Hematopoietic multipotent progenitor cell treated with erythropoietin and hydrocortisone succinate and interleukin-3 and kit ligand, for 17 days (in vitro differentiated cells): ENCODE measurements at regions not wholly inside any gene's neighbourhood (a gene's known extent, or its start where the extent isn't known, plus 50 kb on each side); places are given as distances from the start of the nearest gene placed in this dataset.

ENCODE experiments used
- DNase-seq: peaks from one replicate; pipeline ENCODE4 v3.0.0-alpha.2; 2015; ENCODE audit warnings: low spot score

GRCh38 chr17:79366988-79367571 is 243.8 kb downstream of the RBFOX3 start:
- no peak for DNase-seq

DNA sequence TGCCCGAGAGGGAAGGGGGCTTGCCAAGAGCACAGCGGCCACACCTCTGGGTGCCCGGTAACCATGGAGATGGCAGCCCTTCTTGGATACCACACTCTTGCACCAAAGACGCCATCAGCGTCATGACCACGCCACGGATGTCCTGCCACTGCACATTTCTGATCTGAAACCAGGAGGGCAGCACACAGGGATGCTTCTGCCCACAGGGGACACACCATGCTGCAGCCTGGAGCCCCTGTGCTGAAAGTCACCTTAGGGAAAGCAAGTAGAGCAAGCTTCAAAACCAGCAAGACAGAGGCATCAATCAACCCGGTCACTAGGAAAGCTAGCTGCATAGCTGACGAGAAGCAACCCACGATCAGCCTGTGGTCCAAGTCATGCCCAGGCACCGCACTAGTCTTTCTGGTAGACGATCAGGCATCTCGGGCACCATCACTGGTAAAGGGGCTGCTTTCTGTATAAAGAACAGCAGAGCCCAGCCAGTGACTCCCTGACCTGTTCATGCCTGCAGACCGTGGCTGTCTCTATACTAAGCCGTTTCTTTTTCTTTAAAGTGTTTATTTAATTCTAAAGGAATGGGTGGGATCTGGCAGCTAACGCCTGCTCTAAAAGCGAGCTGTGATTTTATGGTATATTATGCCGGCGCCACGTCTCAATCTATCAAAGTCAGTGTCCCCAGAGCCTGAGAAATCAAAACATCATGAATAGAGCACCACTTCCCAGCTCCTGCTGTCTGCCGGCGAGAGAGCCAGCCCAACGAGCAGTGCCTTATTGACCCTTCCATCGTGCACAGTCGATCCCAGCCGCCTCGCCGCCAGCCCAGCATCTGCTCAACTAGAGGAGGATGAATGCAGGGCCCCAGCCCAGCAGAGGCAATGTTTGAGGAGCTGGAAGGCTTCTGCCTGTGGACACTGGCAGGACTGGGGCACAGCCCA is 244.7 kb downstream of the RBFOX3 start:
- DNase-seq = no peak

- DNase-seq = no peak
These were observed 245.5 kb downstream of the RBFOX3 start for GRCh38 chr17:79365351-79365750.

DNA sequence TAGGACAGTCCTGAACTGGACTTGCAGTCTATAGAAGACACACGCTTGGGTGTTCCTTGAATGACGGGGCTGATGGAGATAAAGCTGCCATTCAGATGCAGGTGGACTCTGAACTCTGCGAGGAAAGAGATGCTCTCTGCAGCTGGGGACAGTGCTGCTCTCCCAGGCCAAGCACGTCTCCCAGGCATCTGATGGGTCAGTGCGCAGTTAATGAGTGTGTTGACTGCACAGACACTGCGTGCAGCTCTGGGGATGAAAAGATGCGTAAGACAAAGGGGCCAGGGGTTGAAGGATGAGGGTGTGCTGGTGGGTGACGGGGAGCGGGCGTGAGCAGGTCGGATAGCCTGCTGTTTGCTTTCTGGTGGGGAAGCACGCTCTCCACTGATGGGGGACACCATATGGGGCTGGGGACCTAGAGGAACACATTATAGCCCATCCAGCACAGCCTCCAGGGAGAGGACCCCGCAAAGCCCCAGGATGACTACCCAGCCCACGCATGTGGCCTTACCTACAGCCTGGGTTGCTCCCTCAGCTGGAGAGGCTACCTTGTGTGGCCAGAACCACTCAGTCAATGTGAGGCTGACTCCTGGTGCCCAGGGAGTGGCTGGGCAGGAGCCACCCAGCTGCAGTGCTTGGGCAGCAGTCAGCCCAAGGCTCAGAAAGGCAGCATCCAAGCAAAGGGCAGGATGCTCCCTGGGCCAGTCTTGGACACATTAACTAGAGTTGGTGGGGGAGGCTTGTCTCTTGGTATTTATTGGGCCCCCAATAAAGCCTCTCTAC is 246.3 kb downstream of the RBFOX3 start:
- DNase-seq = no peak

DNA sequence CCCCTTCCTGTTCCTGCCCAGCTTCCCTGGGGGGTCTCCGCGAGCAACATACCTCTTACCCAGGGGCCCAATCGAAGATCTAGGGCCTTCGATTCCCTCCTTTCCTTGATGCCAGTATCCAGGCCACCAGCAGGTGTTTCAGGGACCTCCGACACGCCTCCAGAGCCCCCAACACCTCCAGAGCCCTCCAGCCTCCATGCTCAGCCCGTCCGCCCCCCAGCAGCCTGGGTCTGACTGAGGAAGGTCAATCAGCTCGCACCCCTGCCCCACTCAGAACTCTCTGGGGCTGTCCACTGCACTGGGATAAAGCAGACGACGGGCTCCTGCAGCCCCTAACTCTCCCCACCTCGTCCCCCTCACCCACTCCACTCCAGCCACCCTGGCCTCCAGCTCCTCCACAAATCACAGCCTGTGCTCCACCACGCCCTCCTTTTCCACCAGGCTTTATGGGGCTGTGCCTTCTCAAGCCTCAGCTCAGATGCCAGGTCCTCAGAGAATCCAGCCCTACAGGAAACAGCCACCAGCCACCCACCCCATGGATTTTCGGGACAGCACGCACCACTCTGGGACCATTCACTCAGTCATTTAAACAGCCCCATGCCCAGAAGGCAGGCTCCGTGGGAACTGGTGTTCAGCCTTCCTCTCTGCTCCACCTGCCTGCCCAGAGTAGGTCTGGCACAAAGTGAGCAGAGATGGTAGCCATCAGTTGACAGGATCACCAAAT is 247.1 kb downstream of the RBFOX3 start:
- no peak for DNase-seq

GRCh38 chr17:79362772-79363305 is 248.0 kb downstream of the RBFOX3 start:
- no peak for DNase-seq

DNA sequence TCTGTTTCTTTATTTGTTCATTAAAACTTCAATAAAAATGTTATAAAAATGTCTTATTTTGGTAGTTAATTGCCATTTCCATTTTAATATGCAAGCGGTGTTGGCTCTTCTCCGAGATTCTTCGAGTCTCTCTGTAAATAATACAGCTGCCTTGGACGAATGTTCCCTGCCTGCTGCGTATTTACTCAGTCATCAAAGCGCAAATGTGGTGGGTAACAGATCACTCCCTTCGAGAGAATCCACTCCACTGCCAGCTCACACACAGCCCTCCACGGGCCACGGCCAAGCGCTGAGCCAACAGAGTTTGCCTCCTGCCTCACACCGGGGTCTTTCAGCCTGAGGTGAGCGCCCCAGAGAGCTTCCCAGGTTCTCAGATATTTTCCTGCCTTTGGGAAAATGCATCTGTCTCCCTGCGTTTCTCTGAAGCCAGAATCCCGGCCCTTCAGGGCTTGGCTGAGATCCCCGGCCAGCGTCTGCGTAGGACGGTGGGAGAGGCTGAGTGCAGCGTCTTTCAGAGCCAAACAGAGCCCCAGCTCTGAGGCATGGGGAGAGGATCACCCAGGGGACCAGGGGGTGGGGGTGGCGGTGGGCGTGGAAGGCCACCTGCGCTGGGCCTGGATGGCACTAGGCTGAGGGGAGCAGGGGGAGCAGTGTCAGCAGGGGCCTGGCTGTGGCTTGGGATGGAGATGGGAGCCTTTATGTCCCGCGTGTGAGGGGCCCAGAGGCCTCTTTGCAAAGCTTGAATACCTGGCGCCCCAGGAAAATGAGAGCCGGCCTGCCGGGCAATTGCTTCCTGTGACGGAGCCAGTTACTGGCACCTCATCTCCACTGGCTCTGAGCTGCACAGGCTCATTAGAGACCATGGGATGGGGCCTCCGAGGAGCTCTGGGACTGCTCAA is 248.7 kb downstream of the RBFOX3 start:
- no peak for DNase-seq

DNA sequence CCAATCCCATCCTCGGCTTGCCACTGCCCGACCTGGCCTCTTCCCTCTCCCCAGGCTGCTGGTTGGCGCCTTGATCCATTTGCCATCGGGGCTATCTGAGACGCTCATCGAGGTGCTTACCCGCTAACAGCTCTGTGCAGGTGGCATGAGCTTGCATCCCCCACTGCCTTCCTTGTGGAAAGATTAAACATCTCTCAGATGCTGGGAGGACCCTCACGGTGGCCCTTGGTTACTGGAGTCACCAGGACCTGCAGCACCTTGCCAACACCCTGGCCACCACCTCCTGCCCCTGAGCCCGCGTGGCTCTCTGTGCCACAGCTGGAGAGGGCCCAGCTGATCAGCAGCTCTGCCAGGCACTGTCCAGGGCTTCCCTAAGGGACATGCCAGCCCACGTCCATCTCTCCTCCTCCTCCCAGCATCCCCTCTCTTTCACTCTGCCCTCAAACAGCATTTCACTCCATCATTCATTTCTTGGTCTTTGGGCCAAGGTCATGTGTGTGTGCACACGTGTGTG is 249.6 kb downstream of the RBFOX3 start:
- no peak for DNase-seq

- no peak for DNase-seq
These were observed 250.7 kb downstream of the RBFOX3 start for GRCh38 chr17:79360196-79360595.

- no peak for DNase-seq
These were observed 253.9 kb downstream of the RBFOX3 start for GRCh38 chr17:79356839-79357447.

GRCh38 chr17:79355165-79355564 is 255.7 kb downstream of the RBFOX3 start:
- no peak for DNase-seq

DNA sequence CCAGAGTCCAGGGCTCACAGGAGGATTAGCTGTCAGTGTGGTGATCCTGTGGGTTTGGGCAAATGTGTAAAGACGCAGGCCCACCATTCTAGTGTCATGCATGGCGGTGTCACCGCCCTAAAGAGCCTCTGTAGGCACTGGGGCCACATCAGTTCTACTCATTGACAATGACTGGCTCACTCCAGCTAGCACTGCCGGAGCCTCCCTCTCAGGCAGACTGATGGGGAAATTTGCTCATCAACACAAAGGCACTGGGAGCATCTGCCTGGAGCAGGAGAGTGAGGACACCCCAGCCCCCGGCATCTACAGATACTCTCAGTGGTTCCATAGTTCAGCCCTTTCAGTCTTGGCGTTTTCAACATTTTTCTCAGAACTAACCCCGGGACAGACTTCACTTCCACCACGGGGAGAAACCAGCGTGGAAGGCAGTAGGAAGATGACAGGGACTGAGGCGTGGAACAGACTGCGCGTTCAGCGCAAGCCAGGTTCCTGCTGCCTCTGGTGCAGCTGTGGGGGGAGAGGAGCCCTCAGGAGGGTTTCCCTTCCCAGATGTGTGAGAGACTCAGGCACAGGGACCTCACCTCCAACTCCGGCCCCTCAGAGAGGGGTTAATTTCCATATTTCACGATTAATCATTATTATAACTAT is 256.6 kb downstream of the RBFOX3 start:
- no peak for DNase-seq

DNA sequence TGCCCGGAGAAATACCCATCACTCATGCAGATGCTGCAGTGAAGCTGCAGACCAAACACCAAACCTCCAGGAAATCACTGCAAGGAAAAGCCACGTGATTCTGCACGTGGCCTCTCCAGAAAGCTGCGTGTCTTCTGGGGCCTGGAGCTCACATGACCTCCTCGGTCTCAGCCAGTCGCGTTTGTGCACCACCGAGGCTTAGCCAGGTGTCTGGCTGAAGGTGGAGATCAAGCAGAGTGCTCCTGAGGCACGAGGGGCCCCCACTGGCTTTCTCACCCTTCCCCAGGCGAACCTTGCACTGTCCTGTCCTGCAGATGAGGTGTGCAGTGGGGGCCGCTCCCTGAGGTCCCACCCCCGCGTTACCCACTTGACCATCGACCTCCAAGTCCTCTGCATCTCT is 257.3 kb downstream of the RBFOX3 start:
- DNase-seq = no peak

DNA sequence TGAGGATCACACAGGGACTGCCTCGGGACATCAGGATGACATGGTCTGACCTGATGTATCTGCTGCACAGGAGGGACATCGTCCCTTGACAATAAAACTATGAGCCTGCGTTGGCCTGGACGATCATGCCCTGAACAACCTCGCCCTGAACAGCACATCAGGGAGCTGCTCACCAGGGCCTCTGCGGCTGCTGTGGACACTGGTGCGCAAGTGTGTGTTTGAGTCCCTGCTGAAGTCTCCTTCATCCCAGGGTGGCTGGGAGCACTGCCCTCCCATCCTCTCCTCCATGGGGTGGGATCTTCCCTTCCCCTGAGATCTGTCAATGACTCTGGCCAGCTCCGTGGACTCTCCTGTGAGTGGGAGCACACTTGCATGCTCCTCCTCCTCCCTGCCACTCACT is 257.8 kb downstream of the RBFOX3 start:
- no peak for DNase-seq

DNA sequence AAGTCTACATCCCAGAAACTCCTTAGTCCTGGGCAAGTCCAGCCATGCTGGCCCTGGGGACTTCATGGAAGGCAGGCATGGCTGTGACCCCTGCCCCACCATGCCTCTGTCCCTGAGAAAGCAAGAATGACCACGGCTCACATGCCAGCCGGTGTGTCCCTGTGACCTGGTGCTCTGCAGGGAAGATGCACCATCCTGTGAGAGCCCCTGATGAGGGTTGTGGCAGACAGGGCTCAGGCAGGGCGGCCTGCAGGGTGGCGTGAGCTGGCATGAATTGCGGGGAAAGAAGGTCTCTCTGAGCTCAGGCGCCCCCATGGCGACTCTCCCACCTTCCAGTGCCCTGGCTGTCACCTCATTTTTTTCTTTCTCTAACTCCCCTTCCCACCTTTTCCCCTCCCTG is 260.3 kb downstream of the RBFOX3 start:
- DNase-seq = no peak

DNA sequence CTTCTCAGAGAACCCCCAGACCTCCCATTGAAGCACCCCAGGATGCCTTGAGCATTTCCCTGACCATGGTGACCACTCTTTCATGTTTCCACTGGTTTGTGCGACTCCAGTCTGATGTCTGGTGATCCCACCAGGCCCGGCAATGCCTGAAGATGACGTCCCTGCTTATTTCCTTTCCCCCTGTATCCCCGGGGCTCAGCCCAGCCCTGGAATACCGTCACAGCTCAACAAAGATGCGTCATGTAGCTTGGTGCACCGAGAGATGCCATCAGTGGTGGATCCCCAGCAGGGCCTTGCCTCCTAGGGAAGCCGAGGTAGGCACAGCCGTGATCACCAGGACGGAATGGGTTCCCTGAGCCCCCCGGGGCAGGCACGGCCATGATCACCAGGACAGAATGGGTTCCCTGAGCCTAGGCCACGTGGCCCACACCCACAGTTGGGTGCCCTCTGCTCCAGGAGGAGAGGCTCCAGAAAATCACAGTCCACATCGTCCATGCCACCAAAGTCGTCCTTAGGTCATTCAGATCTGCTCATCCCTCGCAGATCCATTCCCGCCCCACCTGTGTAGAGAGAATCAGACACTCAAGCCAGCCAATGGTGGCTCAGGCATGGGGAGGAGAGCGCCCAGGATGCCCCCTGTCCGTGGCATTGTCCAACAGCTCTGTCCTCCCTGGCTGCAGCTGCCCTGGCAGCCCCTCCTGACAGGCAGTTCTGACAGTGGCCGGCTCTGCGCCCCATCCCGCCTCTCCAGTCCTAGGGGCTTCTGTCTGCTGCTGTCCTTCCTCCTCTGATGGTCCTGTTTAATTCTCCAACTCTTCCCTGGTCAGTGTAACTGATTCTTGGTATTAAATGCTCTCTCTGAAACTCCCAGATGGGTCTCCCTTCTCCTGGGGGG is 261.1 kb downstream of the RBFOX3 start:
- DNase-seq = no peak

- no peak for DNase-seq
These were observed 267.8 kb downstream of the ENGASE start for GRCh38 chr17:79342376-79342775.

GRCh38 chr17:79341816-79342215 is 267.2 kb downstream of the ENGASE start:
- DNase-seq = no peak
